Right ventricle myocardium inferior (tissue), 1 donor: ENCODE measurements at regions not wholly inside any gene's neighbourhood (a gene's known extent, or its start where the extent isn't known, plus 50 kb on each side); places are given as distances from the start of the nearest gene placed in this dataset.
"Not testable (repeated sequence)": the region's sequence is repeated elsewhere in the genome, so short reads cannot be mapped to it uniquely, and the experiment has no call there.

Experiments used
- ATAC-seq: fragments of 200-7000 bp; cut with Tn5 transposase; one replicate; pipeline ENCODE4 v1.9.1; 2020; ENCODE audit warnings: mild to moderate bottlenecking, moderate library complexity
- DNase-seq: peaks from one replicate; pipeline ENCODE4 v3.0.0; 2021; ENCODE audit errors: missing footprints
- intact Hi-C: fragments of 100-400 bp; cut with DNase I; formaldehyde crosslinking; loops from one replicate; pipeline ENCODE4 v1.11.0; 2022
- donor health status: DM: no; HTN: yes; CAD: no; lungs with severe emphysema.

DNA sequence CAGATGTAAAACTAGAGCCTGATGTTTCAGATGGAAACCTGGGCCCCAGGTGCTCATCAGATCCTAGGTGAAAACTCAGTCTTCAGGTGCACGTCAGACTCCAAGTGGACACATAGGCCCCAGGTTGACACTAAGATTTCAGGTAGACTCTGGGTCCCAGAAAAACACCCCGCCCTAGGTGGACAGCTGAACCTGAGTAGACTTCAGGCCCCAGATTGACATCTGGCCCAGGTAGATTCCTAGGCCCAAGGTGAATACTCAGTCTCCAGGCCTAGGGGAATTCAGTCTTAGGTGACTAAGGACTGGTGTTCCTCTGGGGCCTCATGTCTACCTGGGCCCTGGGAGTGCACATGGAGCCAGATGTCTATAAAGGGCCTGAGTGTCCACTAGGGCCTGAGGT is 196.7 kb downstream of the POTEM start:
- ATAC-seq, DNase-seq, intact Hi-C loops: not testable (repeated sequence)

DNA sequence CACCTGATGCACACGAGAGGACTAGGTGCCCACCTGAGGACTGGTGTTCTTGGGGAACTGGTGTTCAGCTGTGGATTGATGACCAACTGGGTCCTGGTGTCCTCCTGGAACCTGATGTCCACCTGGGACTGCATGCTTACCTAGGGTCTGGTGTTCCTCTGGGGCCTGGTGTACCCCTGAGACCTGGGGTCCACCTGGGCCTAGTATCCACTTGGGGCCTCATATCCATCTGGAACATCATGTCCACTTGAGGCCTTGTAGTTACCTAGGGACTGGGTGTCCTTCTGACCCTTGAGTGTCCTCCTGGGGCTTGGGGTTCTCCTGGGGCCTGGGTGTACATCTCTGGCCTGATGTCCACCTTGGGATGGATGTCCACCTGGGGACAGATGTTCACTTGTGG is 197.2 kb downstream of the POTEM start:
- ATAC-seq, intact Hi-C loops, DNase-seq: not testable (repeated sequence)

DNA sequence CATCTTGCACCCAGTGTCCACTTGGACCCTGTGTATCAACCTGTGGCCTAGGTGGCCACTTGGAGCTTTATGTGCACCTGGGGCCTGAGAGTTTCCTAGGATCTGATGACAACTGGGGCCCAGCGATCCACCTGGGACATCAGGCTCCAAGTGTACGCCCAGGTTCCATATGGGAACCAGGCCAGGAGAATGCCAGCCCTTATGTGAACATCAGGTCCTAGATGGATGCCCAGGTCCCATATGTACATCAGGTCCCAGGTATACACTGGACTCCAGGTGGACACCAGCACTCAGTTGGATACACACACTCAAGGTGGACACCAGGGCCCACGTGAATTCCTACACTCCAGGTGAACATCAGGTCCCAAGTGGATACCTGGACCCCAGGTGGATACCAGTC is 198.8 kb downstream of the POTEM start:
- intact Hi-C loops, ATAC-seq, DNase-seq: not testable (repeated sequence)

DNA sequence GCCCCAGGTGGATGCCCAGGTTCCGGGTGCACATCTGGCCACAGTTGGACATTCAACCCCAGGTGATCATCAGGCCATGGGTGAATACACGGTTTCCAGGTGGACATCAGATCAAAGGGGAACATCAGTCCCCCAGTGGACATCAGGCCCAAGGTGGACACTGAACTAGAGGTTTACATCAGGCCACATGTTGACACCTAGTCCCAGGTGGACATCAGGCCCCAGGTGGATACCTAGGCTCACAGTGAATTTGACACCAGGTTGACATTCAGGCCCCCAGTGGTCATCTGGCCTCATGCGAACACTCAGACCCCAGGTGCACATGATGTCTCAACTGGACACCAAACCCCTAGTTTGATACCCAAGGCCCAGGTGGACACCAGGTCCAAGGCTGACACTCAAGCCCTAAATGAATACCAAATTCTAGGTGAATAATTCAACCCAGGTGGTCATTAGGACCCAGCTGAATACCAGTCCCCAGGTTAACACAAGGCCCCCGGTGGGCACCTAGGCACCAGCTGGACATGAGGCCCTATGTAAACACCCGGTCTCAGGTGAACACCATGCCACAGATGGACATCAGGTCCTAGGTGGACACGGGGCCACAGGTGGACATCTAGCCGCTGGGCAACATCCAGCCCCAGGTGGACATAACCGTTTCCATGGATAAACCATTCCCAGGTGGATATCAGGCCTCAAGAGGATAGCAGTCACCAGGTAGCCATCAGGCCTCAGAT is 200.4 kb downstream of the POTEM start:
- intact Hi-C loops, ATAC-seq: not testable (repeated sequence)
- peak; percentile 74 for DNase-seq

DNA sequence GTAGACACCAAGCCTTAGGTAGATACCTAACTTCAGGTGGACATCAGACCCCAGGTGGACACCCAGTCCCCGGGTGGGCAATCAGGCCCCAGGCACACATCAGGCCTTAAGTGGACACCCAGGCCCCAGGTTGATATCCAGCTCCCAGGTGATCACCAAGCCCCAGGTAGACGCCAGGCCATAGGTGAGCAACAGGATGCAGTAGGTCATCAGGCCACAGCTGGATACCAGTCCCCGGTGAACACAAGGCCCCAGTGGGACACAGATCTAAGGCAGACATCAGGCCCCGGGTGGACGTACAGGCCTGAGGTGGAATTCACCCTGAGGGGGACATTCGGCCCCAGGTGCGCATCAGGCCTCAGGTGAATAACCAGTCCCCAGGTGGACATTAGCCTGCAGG is 201.0 kb downstream of the POTEM start:
- not testable (repeated sequence) for ATAC-seq, DNase-seq

DNA sequence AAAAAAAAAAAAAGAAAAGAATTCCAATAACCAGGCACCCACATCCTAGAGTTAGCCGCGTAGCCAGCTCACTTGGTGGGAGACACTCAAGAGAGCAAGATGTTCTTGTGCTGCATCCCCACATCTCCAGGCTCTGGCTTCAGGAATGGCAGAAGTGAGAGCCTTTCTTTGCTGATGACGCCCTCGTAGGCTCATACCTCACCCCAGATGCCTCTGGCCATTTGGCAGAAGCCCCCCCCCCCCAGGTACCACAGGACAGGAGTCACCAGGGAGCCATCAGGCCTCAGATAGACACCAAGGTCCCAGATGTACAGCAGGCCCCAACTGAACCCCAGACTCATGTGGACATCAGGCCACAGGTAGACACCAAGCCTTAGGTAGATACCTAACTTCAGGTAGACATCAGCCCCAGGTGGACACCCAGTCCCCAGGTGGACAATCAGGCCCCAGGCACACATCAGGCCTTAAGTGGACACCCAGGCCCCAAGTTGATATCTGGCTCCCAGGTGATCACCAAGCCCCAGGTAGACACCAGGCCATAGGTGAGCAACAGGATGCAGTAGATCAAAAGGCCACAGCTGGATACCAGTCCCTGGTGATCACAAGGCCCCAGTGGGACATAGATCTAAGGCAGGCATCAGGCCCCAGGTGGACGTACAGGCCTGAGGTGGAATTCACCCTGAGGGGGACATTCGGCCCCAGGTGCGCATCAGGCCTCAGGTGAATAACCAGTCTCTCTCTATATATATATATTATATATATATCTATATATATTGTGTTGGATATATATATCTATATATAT is 202.5 kb downstream of the POTEM start:
- not testable (repeated sequence) for DNase-seq

More for the DNA sequence above, 201.0 kb downstream of the POTEM start:
- intact Hi-C loops, result not testable (repeated sequence)

DNA sequence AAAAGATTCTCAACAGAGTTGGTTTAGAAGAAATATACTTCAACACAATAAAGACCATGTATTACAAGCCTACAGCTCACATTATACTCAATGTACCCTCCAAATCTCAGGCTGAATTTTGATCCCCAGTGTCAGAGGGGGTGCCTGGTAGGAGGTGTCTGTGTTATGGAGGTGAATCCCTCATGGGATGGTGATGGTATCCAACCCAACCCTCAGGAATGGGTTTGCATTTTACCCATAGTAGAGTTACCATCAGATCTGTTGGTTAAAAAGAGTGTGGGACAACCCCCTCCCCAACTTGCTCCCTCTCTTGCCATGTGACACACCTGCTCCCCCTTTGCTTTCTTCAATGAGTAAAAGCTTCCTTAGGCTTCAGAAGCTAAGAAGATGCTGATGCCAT is 205.5 kb downstream of the POTEM start:
- DNase-seq, result peak; percentile 32
- ATAC-seq, intact Hi-C loops: not testable (repeated sequence)

More for the DNA sequence above, 202.5 kb downstream of the POTEM start:
- ATAC-seq, intact Hi-C loops: not testable (repeated sequence)

DNA sequence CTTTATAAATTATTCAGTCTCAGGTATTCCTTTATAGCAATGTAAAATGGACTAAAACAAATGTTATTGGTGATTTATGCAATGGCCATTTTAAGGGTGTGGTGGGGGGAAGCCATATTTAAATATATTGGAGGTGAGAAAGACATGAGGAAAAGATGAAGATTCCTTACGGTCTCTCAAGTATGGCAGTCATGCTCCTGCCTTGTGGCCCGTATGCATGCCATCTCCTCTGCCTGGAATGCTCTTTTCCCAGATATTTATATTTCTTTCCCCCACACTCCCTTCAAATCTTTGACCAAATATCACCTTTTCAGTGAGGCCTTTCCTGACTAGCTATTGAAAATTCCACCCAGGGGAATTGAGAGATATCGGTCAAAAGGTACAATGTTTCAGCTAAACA is 206.0 kb downstream of the POTEM start:
- intact Hi-C loops, DNase-seq, ATAC-seq: not testable (repeated sequence)

DNA sequence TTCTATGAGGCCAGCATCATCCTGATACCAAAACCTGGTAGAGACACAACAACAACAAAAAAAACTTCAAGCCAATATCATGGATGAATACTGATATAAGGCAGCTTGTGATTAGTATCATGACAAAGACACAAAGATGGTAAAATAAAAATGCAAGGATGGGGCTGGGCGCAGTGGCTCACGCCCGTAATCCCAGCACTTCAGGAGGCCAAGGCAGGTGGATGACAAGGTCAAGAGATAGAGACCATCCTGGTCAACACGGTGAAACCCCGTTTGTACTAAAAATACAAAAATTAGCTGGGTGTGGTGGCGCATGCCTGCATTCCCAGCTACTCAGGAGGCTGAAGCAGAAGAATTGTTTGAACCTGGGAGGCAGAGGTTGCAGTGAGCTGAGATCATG is 210.2 kb downstream of the POTEM start:
- intact Hi-C loops, ATAC-seq, DNase-seq: not testable (repeated sequence)

DNA sequence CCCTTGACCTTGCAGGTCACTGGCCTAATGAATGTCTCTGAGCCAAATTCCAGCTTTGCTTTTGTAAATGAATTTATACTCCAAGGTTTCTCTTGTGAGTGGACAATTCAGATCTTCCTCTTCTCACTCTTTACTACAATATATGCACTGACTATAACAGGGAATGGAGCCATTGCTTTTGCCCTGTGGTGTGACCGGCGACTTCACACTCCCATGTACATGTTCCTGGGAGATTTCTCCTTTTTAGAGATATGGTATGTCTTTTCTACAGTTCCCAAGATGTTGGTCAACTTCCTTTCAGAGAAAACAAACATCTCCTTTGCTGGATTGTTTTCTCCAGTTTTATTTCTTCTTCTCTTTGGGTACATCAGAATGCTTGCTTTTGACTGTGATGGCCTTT is 213.1 kb downstream of the POTEM start:
- ATAC-seq, intact Hi-C loops: not testable (repeated sequence)
- peak; percentile 56 for DNase-seq

DNA sequence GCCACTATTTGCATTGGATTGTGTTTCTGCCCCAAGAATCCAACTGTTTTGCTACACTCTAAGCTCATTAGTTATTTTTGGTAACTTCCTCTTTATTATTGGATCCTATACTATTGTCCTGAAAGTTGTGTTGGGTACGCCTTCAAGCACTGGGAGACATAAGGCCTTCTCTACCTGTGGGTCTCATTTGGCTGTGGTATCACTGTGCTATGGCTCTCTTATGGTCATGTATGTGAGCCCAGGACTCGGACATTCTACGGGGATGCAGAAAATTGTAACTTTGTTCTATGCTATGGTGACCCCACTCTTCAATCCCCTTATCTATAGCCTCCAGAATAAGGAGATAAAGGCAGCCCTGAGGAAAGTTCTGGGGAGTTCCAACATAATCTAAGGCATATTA is 213.6 kb downstream of the POTEM start:
- DNase-seq, intact Hi-C loops, ATAC-seq: not testable (repeated sequence)

DNA sequence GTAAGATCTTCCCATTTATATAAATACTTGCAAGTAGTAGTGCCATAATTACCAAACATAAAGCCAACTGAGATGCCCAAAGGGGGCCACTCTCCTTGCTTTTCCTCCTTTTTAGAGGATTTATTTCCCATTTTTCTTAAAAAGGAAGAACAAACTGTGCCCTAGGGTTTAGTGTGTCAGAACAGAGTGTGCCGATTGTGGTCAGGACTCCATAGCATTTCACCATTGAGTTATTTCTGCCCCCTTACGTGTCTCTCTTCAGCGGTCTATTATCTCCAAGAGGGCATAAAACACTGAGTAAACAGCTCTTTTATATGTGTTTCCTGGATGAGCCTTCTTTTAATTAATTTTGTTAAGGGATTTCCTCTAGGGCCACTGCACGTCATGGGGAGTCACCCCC is 227.9 kb downstream of the POTEM start:
- intact Hi-C loops, DNase-seq, ATAC-seq: not testable (repeated sequence)

DNA sequence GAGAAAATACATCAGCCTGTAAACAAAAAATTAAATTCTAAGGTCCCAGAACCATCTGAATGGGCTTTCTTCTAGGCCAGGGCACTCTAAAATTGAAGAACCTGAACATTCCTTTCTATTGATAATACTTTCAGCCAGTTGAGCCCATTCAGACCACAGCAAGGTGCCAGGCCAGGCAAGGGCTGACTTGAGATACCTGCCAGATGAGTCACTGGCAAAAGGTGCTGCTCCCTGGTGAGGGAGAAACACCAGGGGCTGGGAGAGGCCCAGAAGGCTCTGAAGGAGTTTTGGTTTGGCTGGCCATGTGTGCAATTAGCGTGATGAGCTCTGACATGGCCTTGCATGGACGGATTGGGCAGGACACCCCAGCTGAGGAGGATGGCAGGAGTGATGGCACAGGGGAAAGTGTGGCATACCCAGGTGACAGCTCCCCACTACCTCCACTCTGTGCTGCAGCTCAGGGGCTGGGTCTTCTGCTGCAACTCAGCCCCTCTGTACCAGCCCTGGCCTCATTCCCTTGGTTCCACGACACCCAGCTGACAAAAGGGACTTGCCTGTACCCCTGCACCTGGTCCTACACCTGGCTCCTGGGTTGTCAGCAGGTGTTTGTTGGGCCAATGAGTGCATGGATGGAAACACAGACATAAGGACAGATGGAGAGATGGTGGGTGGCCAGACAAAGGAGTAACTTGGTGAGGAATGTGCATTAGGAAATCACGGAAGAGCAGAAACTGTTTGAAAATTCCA is 230.4 kb downstream of the POTEM start:
- intact Hi-C loops, ATAC-seq, DNase-seq: not testable (repeated sequence)

DNA sequence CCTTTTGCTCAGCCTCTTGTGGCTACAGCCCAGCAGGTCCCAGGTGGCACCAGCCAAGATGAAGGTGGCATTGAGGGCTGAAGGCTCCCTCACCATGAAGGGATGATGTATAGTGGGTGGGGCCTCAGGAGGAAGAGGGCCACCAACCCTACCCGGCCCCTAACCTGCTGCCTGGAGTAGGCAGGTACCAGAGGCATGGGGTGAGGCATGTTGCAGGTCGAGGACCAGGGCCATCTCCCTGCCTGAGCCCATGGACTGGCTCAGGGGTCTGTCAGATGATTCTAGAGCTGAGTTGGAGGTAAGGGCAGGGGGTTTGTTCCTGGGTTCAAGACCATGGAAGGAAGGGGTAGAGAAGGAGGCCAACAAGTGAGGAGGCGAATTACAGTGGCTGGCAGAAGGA is 231.1 kb downstream of the POTEM start:
- ATAC-seq, intact Hi-C loops, DNase-seq: not testable (repeated sequence)

DNA sequence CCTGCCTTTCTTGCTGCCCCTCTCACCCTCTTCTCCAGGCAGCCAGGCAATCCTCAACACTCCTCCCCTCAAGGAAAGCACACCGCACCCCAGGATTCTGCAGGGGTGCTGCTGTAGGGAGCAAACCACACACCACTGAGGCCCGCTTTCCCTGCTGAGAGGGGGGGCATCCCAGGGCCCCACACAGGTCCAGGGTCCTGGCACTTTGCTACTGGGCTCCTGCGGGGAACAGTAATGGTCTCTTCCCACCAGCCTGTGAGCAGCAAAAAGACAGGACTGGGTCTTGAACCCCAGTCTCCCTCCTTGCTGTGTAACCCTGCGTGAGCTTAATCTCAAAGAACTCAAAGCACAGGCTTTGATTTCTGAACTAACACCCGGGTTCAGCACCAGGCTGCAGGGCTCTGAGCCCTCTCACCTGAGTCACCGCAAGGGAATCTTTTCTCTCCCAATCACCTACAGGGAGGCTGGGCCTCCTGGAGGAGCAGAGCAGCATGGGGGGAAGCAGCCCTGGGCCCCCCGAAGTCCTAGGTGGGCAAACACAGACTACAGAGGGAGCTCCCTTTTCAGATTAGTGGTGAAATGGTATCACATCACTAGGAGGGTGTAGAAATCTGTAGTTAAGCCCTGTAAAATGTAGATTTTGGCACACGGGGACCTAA is 232.6 kb downstream of the POTEG start:
- intact Hi-C loops, ATAC-seq, DNase-seq: not testable (repeated sequence)

DNA sequence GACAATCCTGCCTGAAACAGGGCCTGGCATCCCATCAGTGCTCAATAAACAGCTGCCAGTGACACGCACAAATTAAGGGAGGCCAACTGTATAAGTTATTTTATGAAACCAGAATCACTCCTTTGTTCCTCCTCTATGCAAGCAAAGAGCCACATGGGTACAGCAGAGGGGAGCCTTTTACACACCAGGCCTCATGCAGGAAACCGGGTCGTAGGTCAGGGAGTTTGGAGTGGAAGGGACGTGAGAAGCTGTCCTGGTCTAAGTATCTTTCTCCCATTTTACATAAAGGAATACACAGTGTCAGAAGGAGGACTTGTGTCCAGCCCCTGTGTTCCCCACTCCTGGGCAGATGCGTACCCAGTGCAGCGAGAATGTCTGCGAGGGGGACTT is 232.1 kb downstream of the POTEG start:
- ATAC-seq, intact Hi-C loops, DNase-seq: not testable (repeated sequence)

DNA sequence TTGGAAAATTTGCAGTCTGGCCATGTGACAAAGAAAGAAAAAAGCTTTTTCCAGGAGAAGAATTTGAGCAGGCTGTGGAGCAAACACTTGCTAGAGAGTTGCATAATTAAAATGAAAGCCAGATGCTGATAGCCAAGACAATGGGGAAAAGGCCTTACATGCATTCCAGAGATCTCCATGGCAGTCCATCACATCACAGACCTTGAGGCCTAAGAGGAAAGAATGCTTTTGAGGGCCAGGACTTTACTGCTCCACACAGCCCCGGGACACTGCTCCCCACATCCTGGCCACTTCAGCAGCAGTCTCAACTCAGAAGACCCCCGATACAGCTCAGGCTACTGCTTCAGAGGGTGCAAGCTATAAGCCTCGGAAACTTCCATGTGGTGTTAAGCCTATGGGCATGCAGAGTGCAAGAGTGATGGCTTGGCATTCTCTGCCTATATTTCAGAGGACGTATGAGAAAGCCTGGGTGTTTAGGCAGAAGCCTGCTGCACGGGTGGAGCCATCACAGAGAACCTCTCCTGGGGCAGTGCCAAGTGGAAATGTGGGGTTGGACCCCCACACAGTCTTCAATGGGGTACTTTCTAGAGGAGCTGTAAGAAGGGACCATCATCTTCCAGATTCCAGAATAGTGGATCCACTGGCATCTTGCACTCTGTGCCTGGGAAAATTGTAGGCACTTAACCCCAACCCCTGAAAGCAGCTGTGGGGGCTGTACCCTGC is 230.7 kb downstream of the POTEG start:
- intact Hi-C loops, DNase-seq, ATAC-seq: not testable (repeated sequence)

DNA sequence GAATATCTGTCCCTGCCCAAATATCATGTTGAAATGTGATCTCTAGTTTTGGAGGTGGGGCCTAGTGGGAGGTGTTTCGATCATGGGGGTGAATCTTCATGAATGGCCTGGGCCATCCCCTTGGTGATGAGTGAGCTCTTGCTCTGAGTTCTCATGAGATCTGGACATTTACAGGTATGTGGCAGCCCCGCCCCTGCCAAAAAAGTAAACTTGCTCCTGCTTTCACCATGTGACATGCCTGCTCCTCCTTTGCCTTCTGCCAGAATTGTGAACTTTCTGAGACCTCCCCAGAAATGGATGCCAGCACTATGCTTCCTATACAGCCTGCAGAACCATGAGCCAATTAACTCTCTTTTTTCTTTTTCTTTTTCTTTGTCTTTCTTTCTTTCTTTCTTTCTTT is 229.3 kb downstream of the POTEG start:
- ATAC-seq, DNase-seq, intact Hi-C loops: not testable (repeated sequence)
